HG02970 (cell line): ENCODE measurements at regions not wholly inside any gene's neighbourhood (a gene's known extent, or its start where the extent isn't known, plus 50 kb on each side); places are given as distances from the start of the nearest gene placed in this dataset.

Experiments used
- ATAC-seq: cut with Tn5 transposase; IDR thresholded peaks from one replicate; pipeline ENCODE4 v1.9.1; 2021; ENCODE audit warnings: mild to moderate bottlenecking, moderate library complexity, moderate number of reproducible peaks; ENCODE audit not compliant: unreplicated experiment, low FRiP score

GRCh38 chr15:94602754-94603470, 371.6 kb downstream of the MCTP2 start:
- no peak for ATAC-seq

- ATAC-seq, result no peak
Measured at GRCh38 chr15:94606286-94606685, 374.9 kb downstream of the MCTP2 start.

- ATAC-seq, result no peak
Measured at GRCh38 chr15:94607176-94607654, 375.9 kb downstream of the MCTP2 start.

GRCh38 chr15:94610069-94610468, 378.7 kb downstream of the MCTP2 start:
- ATAC-seq, result no peak

GRCh38 chr15:94610485-94610884, 379.1 kb downstream of the MCTP2 start:
- no peak for ATAC-seq

- ATAC-seq, result no peak
Measured at GRCh38 chr15:94611656-94612055, 380.3 kb downstream of the MCTP2 start.

GRCh38 chr15:94615688-94616087, 384.3 kb downstream of the MCTP2 start:
- ATAC-seq, result no peak

- no peak for ATAC-seq
Measured at GRCh38 chr15:94620632-94621031, 389.3 kb downstream of the MCTP2 start.

GRCh38 chr15:94621736-94622135, 390.4 kb downstream of the MCTP2 start:
- ATAC-seq, result no peak

GRCh38 chr15:94626949-94627348, 395.6 kb downstream of the MCTP2 start:
- ATAC-seq, result no peak

GRCh38 chr15:94631608-94632007, 400.2 kb downstream of the MCTP2 start:
- ATAC-seq, result no peak

GRCh38 chr15:94638183-94638582, 406.8 kb downstream of the MCTP2 start:
- ATAC-seq, result no peak

- ATAC-seq, result no peak
Measured at GRCh38 chr15:94639701-94640100, 408.3 kb downstream of the MCTP2 start.

- ATAC-seq, result no peak
Measured at GRCh38 chr15:94644433-94644832, 413.1 kb downstream of the MCTP2 start.

GRCh38 chr15:94653071-94653470, 421.7 kb downstream of the MCTP2 start:
- no peak for ATAC-seq

- ATAC-seq, result no peak
Measured at GRCh38 chr15:94655249-94655880, 424.0 kb downstream of the MCTP2 start.

- no peak for ATAC-seq
Measured at GRCh38 chr15:94665676-94666441, 434.5 kb downstream of the MCTP2 start.

GRCh38 chr15:94666553-94666952, 435.2 kb downstream of the MCTP2 start:
- no peak for ATAC-seq

GRCh38 chr15:94667109-94667508, 435.7 kb downstream of the MCTP2 start:
- ATAC-seq, result no peak

GRCh38 chr15:94670438-94671034, 439.2 kb downstream of the MCTP2 start:
- ATAC-seq, result no peak
